ENCODE measurements at regions not wholly inside any gene's neighbourhood (a gene's known extent, or its start where the extent isn't known, plus 50 kb on each side); places are given as distances from the start of the nearest gene placed in this dataset.

DNA sequence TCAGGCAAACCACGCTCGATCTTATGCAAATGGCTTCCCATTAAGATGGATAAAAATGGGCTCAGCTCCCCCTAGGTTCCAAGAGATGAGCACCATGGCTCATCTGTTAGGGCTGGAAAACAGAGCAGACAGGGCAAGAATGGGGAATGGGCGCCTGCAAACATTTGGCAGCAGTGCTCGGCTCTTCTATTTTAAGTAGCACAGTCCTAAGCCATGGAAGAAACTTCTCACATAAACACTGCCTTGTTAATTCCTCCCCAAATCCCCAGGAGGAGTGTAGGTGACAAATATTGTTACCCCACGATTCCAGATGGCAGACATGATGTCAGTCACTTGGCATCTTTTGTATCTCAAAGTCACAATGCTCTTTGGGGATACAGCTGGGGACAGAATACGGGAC lies 221.8 kb downstream of the ICE1 start:
- ChIA-PET POLR2A (no interaction called here), CTCF (no interaction called here)
- H3K27ac Mint-ChIP-seq, result no peak overlapping the region

DNA sequence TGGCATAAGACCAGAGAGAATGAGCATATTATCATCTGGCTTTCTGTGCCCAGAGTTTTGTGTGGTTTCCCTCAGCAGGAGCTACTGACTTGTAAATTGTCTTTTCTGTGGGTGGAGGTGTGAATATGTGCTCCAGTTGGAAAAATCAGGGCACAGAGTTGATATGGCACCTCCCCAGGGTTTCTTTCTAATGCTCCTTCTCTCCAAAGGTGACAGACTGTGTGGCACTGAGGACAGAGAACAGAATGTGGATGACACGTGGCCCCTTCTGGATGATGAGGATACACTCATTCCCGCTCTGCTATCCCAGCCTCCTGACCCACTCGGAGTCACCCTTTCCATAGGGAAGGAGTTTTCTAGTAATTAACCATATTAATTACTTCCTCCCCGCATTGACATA lies 221.0 kb downstream of the ICE1 start:
- CTCF ChIA-PET, result no interaction called here
- Mint-ChIP-seq H3K9me3 (no peaks in the 10 kb centered on the region), H3K27me3 (peaks cover under 1% of the 10 kb centered on the region), H3K4me3 (no peak overlapping the region), H3K4me1 (no peaks in the 10 kb centered on the region), H3K36me3 (ENCODE audit: low read depth) (no peaks in the 10 kb centered on the region), H3K27ac (no peak overlapping the region)
- DNase-seq, result no peak
- TF ChIP-seq CTCF (IDR thresholded peaks at IDR 0.05), result no peak
- intact Hi-C loops (cut with micrococcal nuclease), result no loop called here
- POLR2A ChIA-PET, result no interaction called here
- no peak for ATAC-seq (ENCODE audit: low read depth)

More for the DNA sequence above, 221.8 kb downstream of the ICE1 start:
- DNase-seq (no peak), ATAC-seq (ENCODE audit: low read depth) (no peak)
- intact Hi-C loops (cut with micrococcal nuclease), result no loop called here
- H3K27me3 Mint-ChIP-seq, result no peaks in the 10 kb centered on the region
- no peaks in the 10 kb centered on the region for H3K9me3 Mint-ChIP-seq
- no peaks in the 10 kb centered on the region for H3K4me1 Mint-ChIP-seq
- TF ChIP-seq CTCF (IDR thresholded peaks at IDR 0.05), result no peak
- no peak overlapping the region for H3K4me3 Mint-ChIP-seq
- H3K36me3 Mint-ChIP-seq (ENCODE audit: low read depth), result no peaks in the 10 kb centered on the region

- H3K27me3 Mint-ChIP-seq, result peaks cover 2% of the 10 kb centered on the region
- no peaks in the 10 kb centered on the region for H3K9me3 Mint-ChIP-seq
- no peak overlapping the region for H3K4me3 Mint-ChIP-seq
- TF ChIP-seq CTCF (IDR thresholded peaks at IDR 0.05), result no peak
- no peak overlapping the region for H3K27ac Mint-ChIP-seq
- CTCF ChIA-PET, result no interaction called here
- H3K4me1 Mint-ChIP-seq, result no peaks in the 10 kb centered on the region
- intact Hi-C loops (cut with micrococcal nuclease), result loop anchor here (10.0 kb wide), 1 partner anchor 247 kb away; no protein-coding TSS in a partner anchor
- DNase-seq (no peak), ATAC-seq (ENCODE audit: low read depth) (no peak)
- no peaks in the 10 kb centered on the region for H3K36me3 Mint-ChIP-seq (ENCODE audit: low read depth)
- POLR2A ChIA-PET, result no interaction called here
Observed at GRCh38 chr5:5638211-5638610, 215.7 kb downstream of the ICE1 start.

DNA sequence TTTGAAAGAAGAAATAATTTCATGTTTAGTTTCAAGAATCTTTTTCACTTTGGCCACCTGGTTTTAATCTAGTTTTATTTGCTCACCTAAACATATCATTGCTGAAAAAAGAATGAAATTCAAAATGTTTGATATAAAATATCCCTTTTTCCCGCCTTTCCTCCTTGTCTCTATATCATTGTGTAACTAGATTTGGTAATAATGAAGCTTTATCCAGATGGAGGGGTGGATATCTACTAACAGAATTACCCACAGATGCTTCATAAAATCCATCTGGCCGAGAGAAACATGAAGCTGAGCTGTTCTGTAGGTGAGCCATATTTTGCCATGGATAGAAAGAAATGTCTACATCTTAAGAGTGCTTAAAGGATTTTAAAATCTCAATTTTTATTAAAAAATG lies 214.7 kb downstream of the ICE1 start:
- Mint-ChIP-seq H3K27me3 (peaks cover 2% of the 10 kb centered on the region), H3K36me3 (ENCODE audit: low read depth) (no peaks in the 10 kb centered on the region)
- intact Hi-C loops (cut with micrococcal nuclease), result loop anchor here (10.0 kb wide), 1 partner anchor 248 kb away; no protein-coding TSS in a partner anchor

DNA sequence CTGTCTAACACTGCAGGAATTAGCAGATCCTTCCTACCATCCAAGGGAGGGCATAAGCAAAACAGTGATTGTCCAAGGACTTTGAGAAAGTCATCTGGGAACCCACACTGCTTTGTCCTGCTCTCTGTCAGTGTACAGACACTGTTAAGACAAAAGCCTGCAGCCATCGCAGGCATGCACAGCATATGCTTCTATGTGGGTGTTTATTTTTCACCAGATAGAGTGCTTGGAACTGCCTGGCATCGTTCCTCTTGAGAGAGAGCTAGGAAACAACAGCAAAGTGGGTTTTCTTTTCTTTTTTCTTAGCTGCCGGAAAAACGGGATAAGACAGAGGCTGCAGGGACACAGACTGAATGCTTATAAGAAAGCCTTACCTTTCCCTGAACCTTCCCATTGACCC lies 212.3 kb downstream of the ICE1 start:
- DNase-seq, result no peak
- peaks cover 2% of the 10 kb centered on the region for H3K27me3 Mint-ChIP-seq
- no peaks in the 10 kb centered on the region for H3K4me1 Mint-ChIP-seq
- POLR2A ChIA-PET, result no interaction called here
- no peak for ATAC-seq (ENCODE audit: low read depth)
- H3K27ac Mint-ChIP-seq, result no peak overlapping the region
- no peak overlapping the region for H3K4me3 Mint-ChIP-seq
- H3K36me3 Mint-ChIP-seq (ENCODE audit: low read depth), result no peaks in the 10 kb centered on the region
- no peaks in the 10 kb centered on the region for H3K9me3 Mint-ChIP-seq
- TF ChIP-seq CTCF (IDR thresholded peaks at IDR 0.05), result no peak
- intact Hi-C loops (cut with micrococcal nuclease), result loop anchor here (10.0 kb wide), 1 partner anchor 250 kb away; no protein-coding TSS in a partner anchor
- CTCF ChIA-PET, result no interaction called here

More for the DNA sequence above, 214.7 kb downstream of the ICE1 start:
- ATAC-seq (ENCODE audit: low read depth) (no peak), DNase-seq (no peak)
- CTCF ChIA-PET, result no interaction called here
- POLR2A ChIA-PET, result no interaction called here
- no peak for TF ChIP-seq CTCF (IDR thresholded peaks at IDR 0.05)
- no peaks in the 10 kb centered on the region for H3K9me3 Mint-ChIP-seq
- no peak overlapping the region for H3K27ac Mint-ChIP-seq
- no peak overlapping the region for H3K4me3 Mint-ChIP-seq
- H3K4me1 Mint-ChIP-seq, result no peaks in the 10 kb centered on the region
